Esophagus squamous epithelium (tissue), 5 donors: ENCODE measurements at regions not wholly inside any gene's neighbourhood (a gene's known extent, or its start where the extent isn't known, plus 50 kb on each side); places are given as distances from the start of the nearest gene placed in this dataset.

ENCODE experiments used
- DNase-seq: peaks from one replicate; lab custom pipeline; 2025; lab: John Stamatoyannopoulos, UW
- H3K27ac ChIP-seq, 4 donors: fragments of 200-600 bp; sonication (generic); one replicate each; pipeline ENCODE4 v1.5.1; 2016 to 2019; ENCODE audit warnings: mild to moderate bottlenecking in 1 of 4
- H3K27me3 ChIP-seq, 4 donors: fragments of 200-600 bp; sonication (generic); 1 replicate in 3 of 4; 2 replicates in 1 of 4; pipeline versions ENCODE4 v1.5.1 to v1.6.0; 2017 to 2021; ENCODE audit warnings: antibody characterized with exemption in 1 of 4
- H3K36me3 ChIP-seq, 3 donors: fragments of 200-600 bp; sonication (generic); one replicate each; pipeline ENCODE4 v1.5.1; 2016 to 2019
- H3K4me1 ChIP-seq, 3 donors: fragments of 200-600 bp; sonication (generic); one replicate each; pipeline ENCODE4 v1.5.1; 2017 to 2019
- H3K4me3 ChIP-seq, 4 donors: fragments of 200-600 bp; sonication (generic); 1 replicate in 3 of 4; 2 replicates in 1 of 4; pipeline ENCODE4 v1.5.1; 2016 to 2019; ENCODE audit warnings: mild to moderate bottlenecking in 2 of 4, moderate library complexity in 1 of 4
- H3K9me3 ChIP-seq, 3 donors: fragments of 200-600 bp; sonication (generic); one replicate each; pipeline ENCODE4 v1.5.1; 2016 to 2019
- CTCF ChIP-seq, 6 experiments: fragments of 450-650 bp in 4 of 6; fragments of 200-600 bp in 2 of 6; sonication (generic) in 2 of 6; IDR thresholded peaks; one replicate each; pipeline ENCODE4 v1.5.1; 2016 to 2019; ENCODE audit warnings: antibody characterized with exemption in 6 of 6, mild to moderate bottlenecking in 4 of 6, moderate library complexity in 4 of 6
- POLR2A ChIP-seq, 4 donors: fragments of 450-650 bp; IDR thresholded peaks; one replicate each; pipeline ENCODE4 v1.6.1; 2017; ENCODE audit warnings: antibody characterized with exemption in 4 of 4, mild to moderate bottlenecking in 4 of 4, moderate library complexity in 3 of 4
- whole genome bisulfite sequencing, 2 donors: methylation state at CpG; one replicate each; pipeline ENCODE4 v1.1.5; 2018; 5-methylcytosine and 5-hydroxymethylcytosine counted together
- intact Hi-C: fragments of 100-400 bp; cut with DNase I; formaldehyde crosslinking; loops from one replicate; pipeline ENCODE4 v1.15.0; 2022
- donor health status: DM: yes; HTN: yes; CAD: no.

DNA sequence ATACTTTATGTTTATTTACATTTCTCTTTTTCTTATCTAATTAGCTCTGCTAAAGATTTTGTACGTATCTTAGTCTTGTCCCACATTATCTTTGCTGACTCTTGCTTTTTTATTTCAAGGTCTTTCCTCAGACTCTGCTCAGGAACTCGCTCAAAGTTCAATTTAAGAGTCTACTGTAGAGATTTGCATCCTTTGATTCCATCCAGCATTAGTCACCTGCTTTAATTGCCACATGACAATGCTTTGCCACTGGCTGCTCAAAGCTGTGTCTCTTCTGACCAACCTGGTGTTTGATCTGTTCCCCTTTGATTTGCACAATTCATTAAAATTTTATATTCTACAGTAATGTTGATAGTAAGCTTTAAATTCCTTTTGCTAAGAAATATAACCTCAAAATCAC, 157.9 kb upstream of the FREM2 start:
- no peaks in the 10 kb centered on the region for H3K4me1 ChIP-seq
- H3K9me3 ChIP-seq = no peaks in the 10 kb centered on the region
- no peaks in the 10 kb centered on the region for H3K27me3 ChIP-seq
- no peak overlapping the region for H3K27ac ChIP-seq
- 50 to 65% methylated on average over 2 of the region's 2 CpGs for WGBS, 2 donors
- DNase-seq = no peak
- intact Hi-C loops = no loop called here
- no peak overlapping the region for H3K4me3 ChIP-seq
- H3K36me3 ChIP-seq = no peaks in the 10 kb centered on the region
- no peak for TF ChIP-seq CTCF (IDR thresholded peaks at IDR 0.05)
- TF ChIP-seq POLR2A (IDR thresholded peaks at IDR 0.05) = no peak

GRCh38 chr13:38530492-38530891, 156.4 kb upstream of the FREM2 start:
- Histone ChIP-seq H3K4me3 (no peak overlapping the region), H3K9me3 (no peaks in the 10 kb centered on the region), H3K27me3 (no peaks in the 10 kb centered on the region), H3K36me3 (no peaks in the 10 kb centered on the region), H3K4me1 (no peaks in the 10 kb centered on the region), H3K27ac (no peak overlapping the region)
- intact Hi-C loops = no loop called here
- 38 to 47% methylated on average over 3 of the region's 3 CpGs for WGBS, 2 donors
- DNase-seq = no peak
- no peak for TF ChIP-seq POLR2A (IDR thresholded peaks at IDR 0.05)
- peak in 1 of 6 experiments; percentile 40 for TF ChIP-seq CTCF (IDR thresholded peaks at IDR 0.05)

GRCh38 chr13:38535261-38535660, 151.6 kb upstream of the FREM2 start:
- no peak for TF ChIP-seq CTCF (IDR thresholded peaks at IDR 0.05)
- Histone ChIP-seq H3K27me3 (no peaks in the 10 kb centered on the region), H3K4me3 (no peak overlapping the region), H3K9me3 (no peaks in the 10 kb centered on the region), H3K4me1 (no peaks in the 10 kb centered on the region), H3K27ac (no peak overlapping the region), H3K36me3 (no peaks in the 10 kb centered on the region)
- intact Hi-C loops = no loop called here
- 67 to 70% methylated on average over 7 of the region's 7 CpGs for WGBS, 2 donors
- DNase-seq = no peak

GRCh38 chr13:38537051-38537450, 149.8 kb upstream of the FREM2 start:
- WGBS, 2 donors = 53 to 68% methylated on average over 3 of the region's 3 CpGs
- no peaks in the 10 kb centered on the region for H3K4me1 ChIP-seq
- no peaks in the 10 kb centered on the region for H3K27me3 ChIP-seq
- no peaks in the 10 kb centered on the region for H3K36me3 ChIP-seq
- DNase-seq = no peak
- no peaks in the 10 kb centered on the region for H3K9me3 ChIP-seq
- no peak overlapping the region for H3K4me3 ChIP-seq
- TF ChIP-seq POLR2A (IDR thresholded peaks at IDR 0.05) (no peak), CTCF (IDR thresholded peaks at IDR 0.05) (no peak)
- intact Hi-C loops = no loop called here
- H3K27ac ChIP-seq = no peak overlapping the region

DNA sequence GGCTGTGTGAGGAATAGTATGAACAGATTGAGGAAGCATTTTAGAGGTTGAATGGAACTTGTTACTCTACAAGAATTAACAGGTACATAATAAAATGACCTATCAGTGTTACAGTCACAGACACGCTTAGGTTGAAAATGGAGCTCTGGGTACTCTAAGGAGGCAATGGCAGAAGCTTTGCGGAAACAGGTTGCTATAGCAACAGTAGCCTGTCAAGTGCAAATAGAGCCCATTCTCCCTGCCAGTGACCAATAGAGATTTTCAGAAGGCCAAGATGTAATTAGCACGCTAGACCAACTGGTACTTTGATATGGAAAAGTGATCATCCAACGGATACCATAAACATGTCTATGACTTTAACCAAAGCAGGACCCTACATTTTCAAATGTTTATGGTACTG, 148.5 kb upstream of the FREM2 start:
- Histone ChIP-seq H3K27me3 (no peaks in the 10 kb centered on the region), H3K27ac (no peak overlapping the region), H3K9me3 (no peaks in the 10 kb centered on the region), H3K4me3 (no peak overlapping the region), H3K4me1 (no peaks in the 10 kb centered on the region), H3K36me3 (no peaks in the 10 kb centered on the region)
- WGBS, 2 donors = 47 to 55% methylated on average over 3 to 4 of the region's 4 CpGs
- DNase-seq = no peak
- TF ChIP-seq POLR2A (IDR thresholded peaks at IDR 0.05) = no peak
- no peak for TF ChIP-seq CTCF (IDR thresholded peaks at IDR 0.05)
- intact Hi-C loops = no loop called here
